ENCODE measurements at regions not wholly inside any gene's neighbourhood (a gene's known extent, or its start where the extent isn't known, plus 50 kb on each side); places are given as distances from the start of the nearest gene placed in this dataset.

DNA sequence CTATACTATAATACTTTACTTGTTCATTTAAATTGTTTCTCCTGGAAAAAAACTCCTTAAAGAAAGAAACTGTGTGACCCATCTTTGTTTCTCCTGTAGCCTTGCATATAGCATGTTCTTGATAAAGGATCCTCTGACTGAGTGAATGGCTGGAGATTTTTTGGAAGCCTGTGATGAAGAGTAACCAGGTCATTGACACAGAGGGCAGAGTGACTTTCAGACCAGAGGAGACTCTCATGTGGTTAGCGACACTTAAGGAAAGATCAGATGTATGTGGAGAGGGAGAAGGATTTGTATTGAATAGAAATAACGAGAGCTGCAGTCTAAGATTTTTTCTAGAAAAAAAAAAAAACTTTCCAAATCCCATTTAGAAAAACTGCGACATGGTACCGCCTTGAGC is 85.5 kb downstream of the TRIM43 start:
- TF ChIP-seq POLR2A (IDR thresholded peaks at IDR 0.05) = no peak
- TF ChIP-seq, protein P1, sequence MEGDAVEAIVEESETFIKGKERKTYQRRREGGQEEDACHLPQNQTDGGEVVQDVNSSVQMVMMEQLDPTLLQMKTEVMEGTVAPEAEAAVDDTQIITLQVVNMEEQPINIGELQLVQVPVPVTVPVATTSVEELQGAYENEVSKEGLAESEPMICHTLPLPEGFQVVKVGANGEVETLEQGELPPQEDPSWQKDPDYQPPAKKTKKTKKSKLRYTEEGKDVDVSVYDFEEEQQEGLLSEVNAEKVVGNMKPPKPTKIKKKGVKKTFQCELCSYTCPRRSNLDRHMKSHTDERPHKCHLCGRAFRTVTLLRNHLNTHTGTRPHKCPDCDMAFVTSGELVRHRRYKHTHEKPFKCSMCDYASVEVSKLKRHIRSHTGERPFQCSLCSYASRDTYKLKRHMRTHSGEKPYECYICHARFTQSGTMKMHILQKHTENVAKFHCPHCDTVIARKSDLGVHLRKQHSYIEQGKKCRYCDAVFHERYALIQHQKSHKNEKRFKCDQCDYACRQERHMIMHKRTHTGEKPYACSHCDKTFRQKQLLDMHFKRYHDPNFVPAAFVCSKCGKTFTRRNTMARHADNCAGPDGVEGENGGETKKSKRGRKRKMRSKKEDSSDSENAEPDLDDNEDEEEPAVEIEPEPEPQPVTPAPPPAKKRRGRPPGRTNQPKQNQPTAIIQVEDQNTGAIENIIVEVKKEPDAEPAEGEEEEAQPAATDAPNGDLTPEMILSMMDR (IDR thresholded peaks at IDR 0.05) = no peak
